SK-N-SH treated with all-trans-retinoic acid at 6 μM for 48 hours (cell line): ENCODE measurements at regions not wholly inside any gene's neighbourhood (a gene's known extent, or its start where the extent isn't known, plus 50 kb on each side); places are given as distances from the start of the nearest gene placed in this dataset.

Experiments used
- ARNTL ChIP-seq: fragments of 450-650 bp; formaldehyde crosslinking; IDR thresholded peaks from 2 replicates; pipeline ENCODE4 v1.5.0; 2020; ENCODE audit warnings: low read depth, mild to moderate bottlenecking, moderate library complexity, borderline replicate concordance
- BACH2 ChIP-seq: fragments of 250-450 bp; sonication (Bioruptor Pico); IDR thresholded peaks from 2 replicates; pipeline ENCODE4 v1.9.0; 2021; ENCODE audit warnings: mild to moderate bottlenecking, borderline replicate concordance
- CREB5 ChIP-seq: fragments of 250-450 bp; sonication (Bioruptor Pico); IDR thresholded peaks from 2 replicates; pipeline ENCODE4 v1.5.1; 2020; ENCODE audit warnings: low read depth, mild to moderate bottlenecking, moderate library complexity
- GLIS3 ChIP-seq: fragments of 250-450 bp; sonication (Bioruptor Pico); IDR thresholded peaks from 2 replicates; pipeline ENCODE4 v1.5.0; 2020; ENCODE audit warnings: mild to moderate bottlenecking, moderate library complexity
- RARB ChIP-seq: fragments of 250-450 bp; sonication (Bioruptor Pico); IDR thresholded peaks from 2 replicates; pipeline ENCODE4 v1.8.0; 2021; ENCODE audit warnings: mild to moderate bottlenecking, moderate library complexity
- SNAI2 ChIP-seq: fragments of 250-450 bp; sonication (Bioruptor Pico); IDR thresholded peaks from 2 replicates; pipeline ENCODE4 v1.5.0; 2020; ENCODE audit warnings: mild to moderate bottlenecking, moderate library complexity
- ZFP3 ChIP-seq: fragments of 250-450 bp; sonication (Bioruptor Pico); IDR thresholded peaks from 2 replicates; pipeline ENCODE4 v1.5.0; 2020; ENCODE audit warnings: mild to moderate bottlenecking, moderate library complexity
- ZFP30 ChIP-seq: fragments of 450-650 bp; formaldehyde crosslinking; IDR thresholded peaks from 2 replicates; pipeline ENCODE4 v1.5.0; 2022; ENCODE audit warnings: mild to moderate bottlenecking, moderate library complexity
- ZNF565 ChIP-seq: fragments of 450-650 bp; formaldehyde crosslinking; conservative IDR thresholded peaks from 2 replicates; pipeline ENCODE4 v1.5.0; 2020; ENCODE audit warnings: low read depth, mild to moderate bottlenecking, moderate library complexity

- TF ChIP-seq BACH2 (CRISPR knock-in tag), result no peak
- TF ChIP-seq RARB (CRISPR knock-in tag), result no peak
- no peak for TF ChIP-seq ZFP3 (CRISPR knock-in tag)
- no peak for TF ChIP-seq CREB5 (CRISPR knock-in tag)
- no peak for TF ChIP-seq ZFP30 (CRISPR knock-in tag)
- no peak for TF ChIP-seq ARNTL (CRISPR knock-in tag)
- TF ChIP-seq SNAI2 (CRISPR knock-in tag), result no peak
- no peak for TF ChIP-seq ZNF565 (CRISPR knock-in tag)
- no peak for TF ChIP-seq GLIS3
Observed at GRCh38 chr6:140590641-140591040, 1216.2 kb upstream of the CITED2 start.
